Fibroblast of gingiva (primary cell): ENCODE measurements at regions not wholly inside any gene's neighbourhood (a gene's known extent, or its start where the extent isn't known, plus 50 kb on each side); places are given as distances from the start of the nearest gene placed in this dataset.
A peak's percentile ranks its signal among the peaks of the same experiment; 100 is the strongest.

Source experiments
- DNase-seq: peaks from one replicate; pipeline ENCODE4 v3.0.0-alpha.2; 2011; ENCODE audit warnings: low read depth

GRCh38 chr6:149217466-149217888, 100.0 kb upstream of the TAB2 start:
- no peak for DNase-seq

GRCh38 chr6:149218471-149218870, 99.0 kb upstream of the TAB2 start:
- no peak for DNase-seq

GRCh38 chr6:149218915-149219314, 98.6 kb upstream of the TAB2 start:
- DNase-seq, result no peak

GRCh38 chr6:149220882-149221773, 96.4 kb upstream of the TAB2 start:
- no peak for DNase-seq

GRCh38 chr6:149221774-149222070, 95.8 kb upstream of the TAB2 start:
- DNase-seq, result no peak

GRCh38 chr6:149223120-149223903, 94.2 kb upstream of the TAB2 start:
- no peak for DNase-seq

GRCh38 chr6:149223904-149224351, 93.6 kb upstream of the TAB2 start:
- no peak for DNase-seq

GRCh38 chr6:149224399-149224798, 93.1 kb upstream of the TAB2 start:
- no peak for DNase-seq

GRCh38 chr6:149225370-149225769, 92.1 kb upstream of the TAB2 start:
- DNase-seq, result no peak

GRCh38 chr6:149225946-149226345, 91.6 kb upstream of the TAB2 start:
- no peak for DNase-seq

GRCh38 chr6:149227796-149228195, 89.7 kb upstream of the TAB2 start:
- DNase-seq, result no peak

GRCh38 chr6:149228311-149228955, 89.1 kb upstream of the TAB2 start:
- no peak for DNase-seq

GRCh38 chr6:149229096-149229495, 88.4 kb upstream of the TAB2 start:
- no peak for DNase-seq

GRCh38 chr6:149230712-149231460, 86.6 kb upstream of the TAB2 start:
- DNase-seq, result no peak

- peak; percentile 10 for DNase-seq
Observed at GRCh38 chr6:149231778-149232177, 85.7 kb upstream of the TAB2 start.

- peak; percentile 54 for DNase-seq
Observed at GRCh38 chr6:149233056-149233715, 84.3 kb upstream of the TAB2 start.

GRCh38 chr6:149234051-149234962, 83.2 kb upstream of the TAB2 start:
- no peak for DNase-seq

- peak; percentile 86 for DNase-seq
Observed at GRCh38 chr6:149235130-149235561, 82.4 kb upstream of the TAB2 start.

- peak; percentile 9 for DNase-seq
Observed at GRCh38 chr6:149236589-149236988, 80.9 kb upstream of the TAB2 start.

GRCh38 chr6:149237464-149237863, 80.0 kb upstream of the TAB2 start:
- DNase-seq, result no peak
